Upper lobe of left lung (tissue), 4 donors: ENCODE measurements at regions not wholly inside any gene's neighbourhood (a gene's known extent, or its start where the extent isn't known, plus 50 kb on each side); places are given as distances from the start of the nearest gene placed in this dataset.

Source experiments
- POLR2A ChIP-seq, 4 donors: fragments of 450-650 bp; IDR thresholded peaks; one replicate each; pipeline ENCODE4 v1.5.1; 2016 to 2017; ENCODE audit warnings: antibody characterized with exemption in 4 of 4, mild to moderate bottlenecking in 2 of 4
- TF ChIP-seq, protein P1 (sequence below), 6 experiments: fragments of 450-650 bp in 4 of 6; fragments of 200-600 bp in 2 of 6; sonication (generic) in 2 of 6; IDR thresholded peaks; one replicate each; pipeline ENCODE4 v1.5.1; 2016 to 2019; ENCODE audit warnings: antibody characterized with exemption in 6 of 6

- TF ChIP-seq, protein P1, sequence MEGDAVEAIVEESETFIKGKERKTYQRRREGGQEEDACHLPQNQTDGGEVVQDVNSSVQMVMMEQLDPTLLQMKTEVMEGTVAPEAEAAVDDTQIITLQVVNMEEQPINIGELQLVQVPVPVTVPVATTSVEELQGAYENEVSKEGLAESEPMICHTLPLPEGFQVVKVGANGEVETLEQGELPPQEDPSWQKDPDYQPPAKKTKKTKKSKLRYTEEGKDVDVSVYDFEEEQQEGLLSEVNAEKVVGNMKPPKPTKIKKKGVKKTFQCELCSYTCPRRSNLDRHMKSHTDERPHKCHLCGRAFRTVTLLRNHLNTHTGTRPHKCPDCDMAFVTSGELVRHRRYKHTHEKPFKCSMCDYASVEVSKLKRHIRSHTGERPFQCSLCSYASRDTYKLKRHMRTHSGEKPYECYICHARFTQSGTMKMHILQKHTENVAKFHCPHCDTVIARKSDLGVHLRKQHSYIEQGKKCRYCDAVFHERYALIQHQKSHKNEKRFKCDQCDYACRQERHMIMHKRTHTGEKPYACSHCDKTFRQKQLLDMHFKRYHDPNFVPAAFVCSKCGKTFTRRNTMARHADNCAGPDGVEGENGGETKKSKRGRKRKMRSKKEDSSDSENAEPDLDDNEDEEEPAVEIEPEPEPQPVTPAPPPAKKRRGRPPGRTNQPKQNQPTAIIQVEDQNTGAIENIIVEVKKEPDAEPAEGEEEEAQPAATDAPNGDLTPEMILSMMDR (IDR thresholded peaks at IDR 0.05): no peak
- TF ChIP-seq POLR2A (IDR thresholded peaks at IDR 0.05): no peak
Observed at GRCh38 chr11:101741061-101741460, 157.3 kb upstream of the TRPC6 start.
